ENCODE measurements at regions not wholly inside any gene's neighbourhood (a gene's known extent, or its start where the extent isn't known, plus 50 kb on each side); places are given as distances from the start of the nearest gene placed in this dataset.
"Not testable (repeated sequence)": the region's sequence is repeated elsewhere in the genome, so short reads cannot be mapped to it uniquely, and the experiment has no call there.

DNA sequence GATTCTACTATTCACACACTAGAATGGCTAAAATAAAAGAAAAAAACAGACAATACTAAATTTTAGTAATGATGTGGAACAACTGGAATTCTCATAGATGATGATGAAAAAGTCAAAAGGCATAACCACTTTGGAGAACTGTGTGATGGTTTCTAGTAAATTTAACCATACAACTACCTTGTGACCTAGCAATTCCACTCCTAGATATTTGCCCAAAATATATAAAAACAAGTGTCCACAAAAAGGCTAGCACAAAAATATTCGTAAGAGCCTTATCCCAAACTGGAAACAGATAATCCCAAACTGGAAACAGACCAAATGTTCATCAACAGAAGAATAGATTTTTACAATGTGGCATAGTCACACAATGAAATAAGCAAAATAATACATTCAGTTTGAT is 67.9 kb upstream of the PGBD5 start:
- Mint-ChIP-seq H3K9me3 (no peaks in the 10 kb centered on the region), H3K4me1 (no peaks in the 10 kb centered on the region), H3K27me3 (ENCODE audit: low read depth) (peaks cover 18% of the 10 kb centered on the region)

GRCh38 chr1:230493264-230493663 is 67.1 kb upstream of the PGBD5 start:
- Mint-ChIP-seq H3K27me3 (ENCODE audit: low read depth) (peaks cover 18% of the 10 kb centered on the region), H3K4me3 (no peak overlapping the region), H3K9me3 (no peaks in the 10 kb centered on the region), H3K36me3 (ENCODE audit: low read depth) (no peaks in the 10 kb centered on the region), H3K27ac (ENCODE audit: unreplicated experiment) (no peak overlapping the region), H3K4me1 (no peaks in the 10 kb centered on the region)
- TF ChIP-seq, protein P1, sequence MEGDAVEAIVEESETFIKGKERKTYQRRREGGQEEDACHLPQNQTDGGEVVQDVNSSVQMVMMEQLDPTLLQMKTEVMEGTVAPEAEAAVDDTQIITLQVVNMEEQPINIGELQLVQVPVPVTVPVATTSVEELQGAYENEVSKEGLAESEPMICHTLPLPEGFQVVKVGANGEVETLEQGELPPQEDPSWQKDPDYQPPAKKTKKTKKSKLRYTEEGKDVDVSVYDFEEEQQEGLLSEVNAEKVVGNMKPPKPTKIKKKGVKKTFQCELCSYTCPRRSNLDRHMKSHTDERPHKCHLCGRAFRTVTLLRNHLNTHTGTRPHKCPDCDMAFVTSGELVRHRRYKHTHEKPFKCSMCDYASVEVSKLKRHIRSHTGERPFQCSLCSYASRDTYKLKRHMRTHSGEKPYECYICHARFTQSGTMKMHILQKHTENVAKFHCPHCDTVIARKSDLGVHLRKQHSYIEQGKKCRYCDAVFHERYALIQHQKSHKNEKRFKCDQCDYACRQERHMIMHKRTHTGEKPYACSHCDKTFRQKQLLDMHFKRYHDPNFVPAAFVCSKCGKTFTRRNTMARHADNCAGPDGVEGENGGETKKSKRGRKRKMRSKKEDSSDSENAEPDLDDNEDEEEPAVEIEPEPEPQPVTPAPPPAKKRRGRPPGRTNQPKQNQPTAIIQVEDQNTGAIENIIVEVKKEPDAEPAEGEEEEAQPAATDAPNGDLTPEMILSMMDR (conservative IDR thresholded peaks at IDR 0.05) = no peak
- no peak for DNase-seq (ENCODE audit: low read depth, low spot score)

More for the DNA sequence above, 67.9 kb upstream of the PGBD5 start:
- TF ChIP-seq, protein P1 (conservative IDR thresholded peaks at IDR 0.05) = no peak
- no peak overlapping the region for H3K27ac Mint-ChIP-seq (ENCODE audit: unreplicated experiment)
- H3K36me3 Mint-ChIP-seq (ENCODE audit: low read depth) = no peaks in the 10 kb centered on the region
- DNase-seq (ENCODE audit: low read depth, low spot score) = no peak
- no peak overlapping the region for H3K4me3 Mint-ChIP-seq

DNA sequence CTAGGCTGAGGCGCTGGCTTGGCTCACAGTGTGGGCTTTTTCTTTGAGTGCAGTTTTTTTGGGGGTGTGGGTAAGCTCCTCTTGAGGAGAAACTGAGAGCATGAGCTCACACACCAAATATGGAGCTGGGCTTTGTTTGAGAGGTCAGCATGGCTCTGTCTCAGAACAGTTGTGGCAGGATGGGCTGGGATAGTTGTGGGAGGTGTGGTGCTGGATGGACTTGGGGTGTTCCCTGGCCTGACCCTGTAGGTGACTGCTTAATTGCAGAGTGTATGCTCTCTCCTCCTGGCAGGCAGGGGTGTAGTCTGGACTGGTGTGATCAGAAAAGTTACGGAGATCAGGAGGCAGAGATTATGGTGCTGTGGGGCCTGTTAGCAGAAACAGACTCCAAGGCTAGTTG is 64.3 kb upstream of the PGBD5 start:
- DNase-seq (ENCODE audit: low read depth, low spot score) = no peak
- Mint-ChIP-seq H3K4me1 (no peaks in the 10 kb centered on the region), H3K27ac (ENCODE audit: unreplicated experiment) (no peak overlapping the region), H3K27me3 (ENCODE audit: low read depth) (peaks cover 8% of the 10 kb centered on the region), H3K9me3 (no peaks in the 10 kb centered on the region), H3K36me3 (ENCODE audit: low read depth) (no peaks in the 10 kb centered on the region), H3K4me3 (no peak overlapping the region)
- TF ChIP-seq, protein P1 (conservative IDR thresholded peaks at IDR 0.05) = no peak

DNA sequence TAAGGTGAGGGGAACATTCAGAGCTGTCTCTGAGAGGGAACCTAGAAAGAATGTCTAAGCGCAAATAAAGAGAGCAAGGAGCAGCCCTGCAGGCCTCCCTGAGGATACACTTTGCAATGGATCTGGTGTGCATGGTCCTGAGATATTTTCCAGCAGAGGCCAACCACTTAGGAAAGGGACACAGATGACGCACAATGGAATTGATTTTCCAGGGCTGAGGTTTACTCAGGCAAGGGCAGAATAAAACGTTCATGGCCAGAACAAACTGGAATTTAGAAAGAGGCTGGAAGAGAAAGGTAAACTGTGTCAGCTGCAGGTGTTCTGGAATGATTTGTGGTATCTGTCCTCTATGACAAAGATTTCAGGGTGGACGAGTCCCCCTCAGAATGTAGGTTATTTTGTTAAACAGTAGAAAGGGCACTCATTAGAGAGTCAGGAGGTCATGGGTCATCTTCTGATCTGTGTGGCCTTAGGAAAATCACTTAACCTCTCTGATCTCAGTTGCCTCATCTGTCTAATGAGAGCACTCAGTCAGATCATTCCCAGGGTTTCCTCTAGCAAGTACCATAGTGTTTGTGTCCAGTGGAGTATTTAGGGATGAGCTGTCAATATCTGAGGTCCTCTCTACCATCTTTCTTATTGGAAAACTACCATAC is 61.8 kb upstream of the PGBD5 start:
- DNase-seq (ENCODE audit: low read depth, low spot score) = no peak
- no peaks in the 10 kb centered on the region for H3K27me3 Mint-ChIP-seq (ENCODE audit: low read depth)
- no peak overlapping the region for H3K4me3 Mint-ChIP-seq
- no peaks in the 10 kb centered on the region for H3K4me1 Mint-ChIP-seq
- H3K36me3 Mint-ChIP-seq (ENCODE audit: low read depth) = no peaks in the 10 kb centered on the region
- TF ChIP-seq, protein P1 (conservative IDR thresholded peaks at IDR 0.05) = no peak
- no peaks in the 10 kb centered on the region for H3K9me3 Mint-ChIP-seq
- H3K27ac Mint-ChIP-seq (ENCODE audit: unreplicated experiment) = no peak overlapping the region

GRCh38 chr1:230476622-230477003 is 50.5 kb upstream of the PGBD5 start:
- Mint-ChIP-seq H3K27me3 (ENCODE audit: low read depth) (peaks cover 19% of the 10 kb centered on the region), H3K9me3 (no peaks in the 10 kb centered on the region)

DNA sequence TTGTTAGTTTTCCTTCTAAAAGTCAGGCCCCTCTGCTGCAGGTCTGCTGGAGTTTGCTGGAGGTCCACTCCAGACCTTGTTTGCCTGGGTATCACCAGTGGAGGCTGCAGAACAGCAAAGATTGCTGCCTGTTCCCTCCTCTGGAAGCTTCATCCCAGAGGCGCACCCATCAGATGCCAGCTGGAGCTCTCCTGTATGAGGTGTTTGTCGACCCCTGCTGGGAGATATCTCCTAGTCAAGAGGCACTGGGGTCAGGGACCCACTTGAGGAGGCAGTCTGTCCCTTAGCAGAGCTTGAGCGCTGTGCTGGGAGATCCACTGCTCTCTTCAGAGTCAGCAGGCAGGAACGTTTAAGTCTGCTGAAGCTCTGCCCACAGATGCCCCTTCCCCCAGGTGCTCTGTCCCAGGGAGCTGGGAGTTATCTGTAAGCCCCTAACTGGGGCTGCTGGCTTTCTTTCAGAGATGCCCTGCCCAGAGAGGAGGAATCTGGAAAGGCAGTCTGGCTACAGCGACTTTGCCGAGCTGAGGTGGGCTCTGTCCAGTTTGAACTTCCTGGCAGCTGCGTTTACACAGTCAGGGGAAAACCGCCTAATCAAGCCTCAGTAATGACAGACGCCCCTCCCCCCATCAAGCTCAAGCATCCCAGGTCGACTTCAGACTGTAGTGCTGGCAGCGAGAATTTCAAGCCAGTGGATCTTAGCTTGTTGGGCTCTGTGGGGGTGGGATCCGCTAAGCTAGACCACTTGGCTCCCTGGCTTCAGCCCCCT is 49.9 kb upstream of the PGBD5 start:
- not testable (repeated sequence) for DNase-seq (ENCODE audit: low read depth, low spot score); H3K27ac Mint-ChIP-seq (ENCODE audit: unreplicated experiment); H3K36me3 Mint-ChIP-seq (ENCODE audit: low read depth); H3K4me3 Mint-ChIP-seq; H3K9me3 Mint-ChIP-seq; H3K4me1 Mint-ChIP-seq
- peaks cover 19% of the 10 kb centered on the region for H3K27me3 Mint-ChIP-seq (ENCODE audit: low read depth)

More at GRCh38 chr1:230476622-230477003, 50.5 kb upstream of the PGBD5 start:
- Mint-ChIP-seq H3K4me1 (no peaks in the 10 kb centered on the region), H3K4me3 (no peak overlapping the region), H3K27ac (ENCODE audit: unreplicated experiment) (no peak overlapping the region), H3K36me3 (ENCODE audit: low read depth) (no peaks in the 10 kb centered on the region)
- TF ChIP-seq, protein P1 (conservative IDR thresholded peaks at IDR 0.05) = no peak
- no peak for DNase-seq (ENCODE audit: low read depth, low spot score)
